SJCRH30 (cell line): ENCODE measurements at regions not wholly inside any gene's neighbourhood (a gene's known extent, or its start where the extent isn't known, plus 50 kb on each side); places are given as distances from the start of the nearest gene placed in this dataset.
"Not testable (repeated sequence)": the region's sequence is repeated elsewhere in the genome, so short reads cannot be mapped to it uniquely, and the experiment has no call there.

ENCODE experiments used
- DNase-seq, 2 experiments: peaks; one replicate each; pipeline ENCODE4 v3.0.0-alpha.2; 2015 to 2020
- H3K27ac ChIP-seq: fragments of 250-450 bp; sonication (Bioruptor Pico); 2 replicates; pipeline ENCODE4 v1.5.1; 2020; ENCODE audit warnings: mild to moderate bottlenecking, moderate library complexity
- H3K27me3 ChIP-seq: fragments of 250-450 bp; sonication (Bioruptor Pico); 2 replicates; pipeline ENCODE4 v1.5.1; 2020; ENCODE audit warnings: mild to moderate bottlenecking, moderate library complexity
- H3K36me3 ChIP-seq: fragments of 250-450 bp; sonication (Bioruptor Pico); 2 replicates; pipeline ENCODE4 v1.5.1; 2020; ENCODE audit warnings: mild to moderate bottlenecking, moderate library complexity
- H3K4me1 ChIP-seq: fragments of 250-450 bp; sonication (Bioruptor Pico); 2 replicates; pipeline ENCODE4 v1.5.1; 2020; ENCODE audit warnings: mild to moderate bottlenecking, moderate library complexity
- H3K4me3 ChIP-seq: fragments of 250-450 bp; sonication (Bioruptor Pico); 2 replicates; pipeline ENCODE4 v1.5.1; 2020; ENCODE audit warnings: mild to moderate bottlenecking, moderate library complexity
- H3K9me3 ChIP-seq: fragments of 250-450 bp; sonication (Bioruptor Pico); replicated peaks from 2 replicates; pipeline ENCODE4 v1.5.1; 2020; ENCODE audit warnings: mild to moderate bottlenecking, moderate library complexity

- no peak overlapping the region for H3K4me3 ChIP-seq
- no peak overlapping the region for H3K27ac ChIP-seq
- no peaks in the 10 kb centered on the region for H3K9me3 ChIP-seq
- H3K4me1 ChIP-seq, result no peaks in the 10 kb centered on the region
- no peak for DNase-seq
- H3K36me3 ChIP-seq, result no peaks in the 10 kb centered on the region
- H3K27me3 ChIP-seq, result no peaks in the 10 kb centered on the region
Measured at GRCh38 chr11:82246926-82247325, 486.7 kb downstream of the FAM181B start.

GRCh38 chr11:82239498-82239897 lies 494.2 kb downstream of the FAM181B start:
- no peaks in the 10 kb centered on the region for H3K9me3 ChIP-seq
- H3K27ac ChIP-seq, result no peak overlapping the region
- no peaks in the 10 kb centered on the region for H3K27me3 ChIP-seq
- no peaks in the 10 kb centered on the region for H3K36me3 ChIP-seq
- H3K4me3 ChIP-seq, result no peak overlapping the region
- H3K4me1 ChIP-seq, result no peaks in the 10 kb centered on the region
- no peak for DNase-seq

GRCh38 chr11:82234256-82234655 lies 499.4 kb downstream of the FAM181B start:
- no peaks in the 10 kb centered on the region for H3K4me1 ChIP-seq
- DNase-seq, result no peak
- H3K27me3 ChIP-seq, result no peaks in the 10 kb centered on the region
- no peaks in the 10 kb centered on the region for H3K9me3 ChIP-seq
- H3K4me3 ChIP-seq, result no peak overlapping the region
- no peaks in the 10 kb centered on the region for H3K36me3 ChIP-seq
- no peak overlapping the region for H3K27ac ChIP-seq

- Histone ChIP-seq H3K27ac (no peak overlapping the region), H3K4me1 (no peaks in the 10 kb centered on the region), H3K27me3 (no peaks in the 10 kb centered on the region), H3K36me3 (no peaks in the 10 kb centered on the region), H3K9me3 (no peaks in the 10 kb centered on the region), H3K4me3 (no peak overlapping the region)
- DNase-seq, result no peak
Measured at GRCh38 chr11:82233201-82233600, 500.5 kb downstream of the FAM181B start.

GRCh38 chr11:82229341-82229740 lies 504.3 kb downstream of the FAM181B start:
- peak in 1 of 2 experiments; percentile 54 for DNase-seq
- Histone ChIP-seq H3K9me3 (no peaks in the 10 kb centered on the region), H3K4me1 (no peaks in the 10 kb centered on the region), H3K27me3 (no peaks in the 10 kb centered on the region), H3K4me3 (no peak overlapping the region), H3K36me3 (no peaks in the 10 kb centered on the region), H3K27ac (no peak overlapping the region)

- Histone ChIP-seq H3K4me3 (no peak overlapping the region), H3K27me3 (no peaks in the 10 kb centered on the region), H3K36me3 (no peaks in the 10 kb centered on the region), H3K27ac (no peak overlapping the region), H3K9me3 (no peaks in the 10 kb centered on the region), H3K4me1 (no peaks in the 10 kb centered on the region)
- no peak for DNase-seq
Measured at GRCh38 chr11:82225930-82226329, 507.7 kb downstream of the FAM181B start.

- no peak for DNase-seq
- no peak overlapping the region for H3K4me3 ChIP-seq
Measured at GRCh38 chr11:82225502-82225901, 508.2 kb downstream of the FAM181B start.

GRCh38 chr11:82216927-82217570 lies 516.6 kb downstream of the FAM181B start:
- Histone ChIP-seq H3K9me3 (no peaks in the 10 kb centered on the region), H3K4me1 (no peaks in the 10 kb centered on the region), H3K36me3 (no peaks in the 10 kb centered on the region), H3K27me3 (no peaks in the 10 kb centered on the region), H3K27ac (no peak overlapping the region), H3K4me3 (no peak overlapping the region)
- DNase-seq, result no peak

More at GRCh38 chr11:82225502-82225901, 508.2 kb downstream of the FAM181B start:
- no peaks in the 10 kb centered on the region for H3K27me3 ChIP-seq
- H3K9me3 ChIP-seq, result no peaks in the 10 kb centered on the region
- H3K4me1 ChIP-seq, result no peaks in the 10 kb centered on the region
- no peak overlapping the region for H3K27ac ChIP-seq
- no peaks in the 10 kb centered on the region for H3K36me3 ChIP-seq

GRCh38 chr11:82210011-82210410 lies 523.7 kb downstream of the FAM181B start:
- Histone ChIP-seq H3K27ac (no peak overlapping the region), H3K36me3 (no peaks in the 10 kb centered on the region), H3K4me1 (no peaks in the 10 kb centered on the region), H3K27me3 (no peaks in the 10 kb centered on the region), H3K9me3 (no peaks in the 10 kb centered on the region), H3K4me3 (no peak overlapping the region)
- DNase-seq, result no peak

GRCh38 chr11:82195283-82195682 lies 538.4 kb downstream of the FAM181B start:
- Histone ChIP-seq H3K9me3 (no peaks in the 10 kb centered on the region), H3K4me3 (no peak overlapping the region), H3K27ac (no peak overlapping the region), H3K27me3 (0 out of 2 replicates have a peak, but pooled peaks cover 4% of the 10 kb centered on the region), H3K4me1 (no peaks in the 10 kb centered on the region), H3K36me3 (no peaks in the 10 kb centered on the region)
- no peak for DNase-seq

GRCh38 chr11:82194521-82194920 lies 539.1 kb downstream of the FAM181B start:
- Histone ChIP-seq H3K36me3 (no peaks in the 10 kb centered on the region), H3K4me3 (no peak overlapping the region), H3K4me1 (no peaks in the 10 kb centered on the region), H3K27ac (no peak overlapping the region), H3K9me3 (no peaks in the 10 kb centered on the region), H3K27me3 (0 out of 2 replicates have a peak, but pooled peaks cover 4% of the 10 kb centered on the region)
- no peak for DNase-seq

GRCh38 chr11:82191695-82192094 lies 542.0 kb downstream of the FAM181B start:
- Histone ChIP-seq H3K36me3 (no peaks in the 10 kb centered on the region), H3K27me3 (no peaks in the 10 kb centered on the region), H3K4me3 (no peak overlapping the region), H3K27ac (no peak overlapping the region), H3K9me3 (no peaks in the 10 kb centered on the region), H3K4me1 (no peaks in the 10 kb centered on the region)
- no peak for DNase-seq

- H3K4me1 ChIP-seq, result no peaks in the 10 kb centered on the region
- H3K4me3 ChIP-seq, result no peak overlapping the region
- no peaks in the 10 kb centered on the region for H3K9me3 ChIP-seq
- no peak for DNase-seq
- no peak overlapping the region for H3K27ac ChIP-seq
- H3K36me3 ChIP-seq, result no peaks in the 10 kb centered on the region
- no peaks in the 10 kb centered on the region for H3K27me3 ChIP-seq
Measured at GRCh38 chr11:82185925-82186324, 547.7 kb downstream of the FAM181B start.

- no peaks in the 10 kb centered on the region for H3K27me3 ChIP-seq
- H3K27ac ChIP-seq, result no peak overlapping the region
- H3K4me1 ChIP-seq, result no peaks in the 10 kb centered on the region
- H3K36me3 ChIP-seq, result no peaks in the 10 kb centered on the region
- DNase-seq, result no peak
- no peak overlapping the region for H3K4me3 ChIP-seq
- no peaks in the 10 kb centered on the region for H3K9me3 ChIP-seq
Measured at GRCh38 chr11:82184966-82185365, 548.7 kb downstream of the FAM181B start.

GRCh38 chr11:82183346-82183745 lies 550.3 kb downstream of the FAM181B start:
- H3K4me1 ChIP-seq, result no peaks in the 10 kb centered on the region
- H3K36me3 ChIP-seq, result no peaks in the 10 kb centered on the region
- DNase-seq, result no peak
- no peaks in the 10 kb centered on the region for H3K9me3 ChIP-seq
- no peak overlapping the region for H3K4me3 ChIP-seq
- H3K27me3 ChIP-seq, result no peaks in the 10 kb centered on the region
- H3K27ac ChIP-seq, result no peak overlapping the region

GRCh38 chr11:82182697-82183096 lies 551.0 kb downstream of the FAM181B start:
- not testable (repeated sequence) for H3K27me3 ChIP-seq, H3K36me3 ChIP-seq, H3K27ac ChIP-seq, H3K4me3 ChIP-seq, H3K9me3 ChIP-seq, DNase-seq, H3K4me1 ChIP-seq
